ENCODE measurements at regions not wholly inside any gene's neighbourhood (a gene's known extent, or its start where the extent isn't known, plus 50 kb on each side); places are given as distances from the start of the nearest gene placed in this dataset.

GRCh38 chr2:200221055-200221955 lies 85.2 kb upstream of the SPATS2L start:
- TF ChIP-seq POLR2A (IDR thresholded peaks at IDR 0.05; ENCODE audit: low read length) (no peak), GATA1 (IDR thresholded peaks at IDR 0.05; ENCODE audit: low read depth, low read length) (no peak)
- no peak for DNase-seq

GRCh38 chr2:200222791-200223190 lies 83.7 kb upstream of the SPATS2L start:
- TF ChIP-seq POLR2A (IDR thresholded peaks at IDR 0.05; ENCODE audit: low read length): no peak
- no peak for TF ChIP-seq GATA1 (IDR thresholded peaks at IDR 0.05; ENCODE audit: low read depth, low read length)
- DNase-seq: no peak

GRCh38 chr2:200223205-200223784 lies 83.2 kb upstream of the SPATS2L start:
- DNase-seq: no peak
- TF ChIP-seq POLR2A (IDR thresholded peaks at IDR 0.05; ENCODE audit: low read length) (no peak), GATA1 (IDR thresholded peaks at IDR 0.05; ENCODE audit: low read depth, low read length) (no peak)

GRCh38 chr2:200225951-200226350 lies 80.5 kb upstream of the SPATS2L start:
- TF ChIP-seq GATA1 (IDR thresholded peaks at IDR 0.05; ENCODE audit: low read depth, low read length) (no peak), POLR2A (IDR thresholded peaks at IDR 0.05; ENCODE audit: low read length) (no peak)
- DNase-seq: no peak

DNA sequence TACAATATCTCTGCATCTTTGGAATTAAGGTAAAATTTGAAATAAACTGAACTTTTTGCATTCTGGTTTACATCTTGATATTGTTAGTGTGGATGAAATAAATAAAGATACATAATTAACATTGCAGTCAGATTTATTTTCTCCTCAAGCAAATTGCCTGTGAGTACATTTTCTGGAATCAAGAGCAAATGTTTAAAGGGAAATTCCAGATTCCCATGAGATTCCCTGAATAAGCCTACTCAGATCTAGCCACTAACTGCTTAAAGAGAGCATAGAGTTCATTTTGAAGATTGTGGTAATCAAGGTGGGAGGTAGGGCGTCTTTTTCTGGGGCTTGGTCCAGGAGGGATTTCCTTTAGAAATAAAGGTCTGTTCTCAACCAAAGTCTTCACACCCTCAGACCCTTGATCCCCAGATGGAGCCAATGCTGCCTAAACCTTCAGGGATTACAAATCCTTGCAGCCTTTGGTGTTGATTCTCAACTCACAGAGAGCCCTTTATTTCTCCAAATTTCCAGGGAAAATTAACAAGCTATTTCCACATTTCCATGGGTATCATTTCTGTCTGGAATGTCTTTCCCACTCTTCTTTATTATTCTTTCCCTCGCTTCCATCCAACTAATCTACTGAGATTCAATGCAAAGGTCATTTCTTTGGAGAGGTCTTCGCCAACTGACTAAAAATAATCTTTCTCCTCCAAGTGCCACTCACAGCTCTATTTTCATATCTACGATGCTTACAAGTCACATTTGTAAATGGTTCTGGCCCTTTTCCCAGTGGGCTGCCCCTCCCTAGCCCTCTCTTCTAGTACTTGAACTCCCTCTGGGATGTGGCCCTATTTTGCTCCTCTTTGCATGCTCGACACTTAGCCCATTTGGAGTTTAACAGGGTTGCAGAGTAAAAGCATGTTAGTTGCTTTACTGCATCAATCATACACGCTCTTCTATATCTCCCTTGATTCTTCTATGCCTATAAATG lies 79.8 kb upstream of the SPATS2L start:
- no peak for DNase-seq
- TF ChIP-seq POLR2A (IDR thresholded peaks at IDR 0.05; ENCODE audit: low read length) (no peak), GATA1 (IDR thresholded peaks at IDR 0.05; ENCODE audit: low read depth, low read length) (no peak)

- TF ChIP-seq POLR2A (IDR thresholded peaks at IDR 0.05; ENCODE audit: low read length): no peak
- no peak for TF ChIP-seq GATA1 (IDR thresholded peaks at IDR 0.05; ENCODE audit: low read depth, low read length)
- no peak for DNase-seq
Observed at GRCh38 chr2:200230716-200231115, 75.8 kb upstream of the SPATS2L start.

- TF ChIP-seq POLR2A (IDR thresholded peaks at IDR 0.05; ENCODE audit: low read length): no peak
- no peak for TF ChIP-seq GATA1 (IDR thresholded peaks at IDR 0.05; ENCODE audit: low read depth, low read length)
- no peak for DNase-seq
Observed at GRCh38 chr2:200235533-200235932, 71.0 kb upstream of the SPATS2L start.

GRCh38 chr2:200239216-200239615 lies 67.3 kb upstream of the SPATS2L start:
- TF ChIP-seq POLR2A (IDR thresholded peaks at IDR 0.05; ENCODE audit: low read length) (no peak), GATA1 (IDR thresholded peaks at IDR 0.05; ENCODE audit: low read depth, low read length) (no peak)
- no peak for DNase-seq

DNA sequence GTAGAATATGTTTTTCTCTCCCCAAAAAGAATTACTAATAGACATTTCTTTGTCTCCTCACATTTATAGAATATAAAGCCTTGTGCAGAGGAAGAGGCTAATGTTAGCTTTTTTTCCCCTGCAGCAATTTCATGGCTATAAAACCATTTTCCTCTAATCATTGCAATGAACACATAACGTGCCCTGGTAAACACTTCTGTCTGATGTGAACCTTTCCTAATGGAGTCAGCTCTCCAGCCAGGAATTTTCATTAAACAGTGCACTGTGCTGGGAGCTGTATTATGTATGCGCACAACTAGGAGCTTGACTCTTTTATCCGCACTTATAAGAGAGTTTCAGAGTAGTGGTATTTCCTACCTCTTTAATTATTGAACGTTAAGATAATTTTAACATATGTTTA lies 63.9 kb upstream of the SPATS2L start:
- TF ChIP-seq POLR2A (IDR thresholded peaks at IDR 0.05; ENCODE audit: low read length): no peak
- TF ChIP-seq GATA1 (IDR thresholded peaks at IDR 0.05; ENCODE audit: low read depth, low read length): no peak
- no peak for DNase-seq

DNA sequence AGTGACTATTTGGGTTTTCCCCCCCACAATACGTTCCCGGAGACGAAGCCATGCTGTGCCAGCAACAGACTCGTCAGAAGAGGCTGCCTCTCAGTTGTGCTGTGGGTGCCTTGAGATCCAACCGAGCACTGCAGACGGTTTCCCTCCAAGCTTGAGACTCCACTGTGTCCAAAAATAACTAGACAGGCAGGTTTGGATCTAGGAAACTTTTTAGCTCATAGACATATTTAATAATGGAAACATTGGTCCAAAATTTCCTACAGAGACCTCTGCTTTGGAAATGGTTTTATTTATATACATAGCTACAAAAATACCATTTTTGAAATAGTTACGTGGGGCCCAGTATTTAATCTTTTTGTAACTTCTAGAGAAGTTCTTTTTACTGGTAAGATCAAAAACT lies 63.1 kb upstream of the SPATS2L start:
- no peak for DNase-seq
- no peak for TF ChIP-seq POLR2A (IDR thresholded peaks at IDR 0.05; ENCODE audit: low read length)
- TF ChIP-seq GATA1 (IDR thresholded peaks at IDR 0.05; ENCODE audit: low read depth, low read length): no peak

DNA sequence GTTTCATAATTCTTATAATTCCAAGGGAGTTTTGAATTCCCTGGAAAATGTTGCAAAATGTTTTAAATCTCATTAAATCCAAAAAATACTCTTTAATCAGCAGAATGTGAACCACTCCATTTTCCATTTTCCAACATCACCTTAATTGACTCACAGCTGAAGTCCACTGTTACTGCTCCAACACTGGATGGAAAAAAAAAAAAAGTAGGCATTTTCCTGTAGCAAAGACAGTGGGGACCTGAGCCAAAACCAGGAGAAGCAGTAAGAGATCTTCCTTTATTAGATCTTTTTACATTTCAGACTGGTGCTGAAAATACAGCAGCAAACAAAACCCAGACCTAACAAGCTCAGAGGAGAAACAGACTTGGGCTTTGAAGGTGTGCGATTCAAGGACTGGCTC lies 62.4 kb upstream of the SPATS2L start:
- TF ChIP-seq GATA1 (IDR thresholded peaks at IDR 0.05; ENCODE audit: low read depth, low read length) (no peak), POLR2A (IDR thresholded peaks at IDR 0.05; ENCODE audit: low read length) (no peak)
- no peak for DNase-seq

DNA sequence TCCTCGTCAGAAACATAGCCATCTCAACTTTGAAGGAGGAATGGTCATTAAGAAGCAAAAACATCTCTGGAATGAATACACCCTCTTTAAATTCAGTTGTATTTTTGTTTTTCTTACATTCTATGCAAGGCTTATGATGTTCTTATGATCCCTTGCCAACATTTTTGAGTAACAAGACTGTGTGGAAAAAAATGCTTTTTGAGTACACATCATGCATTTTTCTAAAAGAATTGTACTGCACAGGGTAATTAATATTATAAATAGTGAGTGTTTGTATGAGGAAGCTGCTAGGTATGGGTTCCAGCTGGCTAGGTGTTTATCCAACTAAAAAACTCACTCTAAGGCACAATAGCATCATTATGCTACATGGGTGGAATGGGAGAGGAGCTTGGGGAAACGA lies 59.0 kb upstream of the SPATS2L start:
- no peak for DNase-seq
- no peak for TF ChIP-seq GATA1 (IDR thresholded peaks at IDR 0.05; ENCODE audit: low read depth, low read length)
- no peak for TF ChIP-seq POLR2A (IDR thresholded peaks at IDR 0.05; ENCODE audit: low read length)

GRCh38 chr2:200252265-200253067 lies 54.0 kb upstream of the SPATS2L start:
- no peak for TF ChIP-seq GATA1 (IDR thresholded peaks at IDR 0.05; ENCODE audit: low read depth, low read length)
- TF ChIP-seq POLR2A (IDR thresholded peaks at IDR 0.05; ENCODE audit: low read length): no peak
- DNase-seq: no peak

Measured in erythroblast (primary cell).